ENCODE measurements at regions not wholly inside any gene's neighbourhood (a gene's known extent, or its start where the extent isn't known, plus 50 kb on each side); places are given as distances from the start of the nearest gene placed in this dataset.

GRCh38 chr15:77824361-77825251 is 191.9 kb upstream of the LINGO1 start (continued):
- TF ChIP-seq, protein P1, sequence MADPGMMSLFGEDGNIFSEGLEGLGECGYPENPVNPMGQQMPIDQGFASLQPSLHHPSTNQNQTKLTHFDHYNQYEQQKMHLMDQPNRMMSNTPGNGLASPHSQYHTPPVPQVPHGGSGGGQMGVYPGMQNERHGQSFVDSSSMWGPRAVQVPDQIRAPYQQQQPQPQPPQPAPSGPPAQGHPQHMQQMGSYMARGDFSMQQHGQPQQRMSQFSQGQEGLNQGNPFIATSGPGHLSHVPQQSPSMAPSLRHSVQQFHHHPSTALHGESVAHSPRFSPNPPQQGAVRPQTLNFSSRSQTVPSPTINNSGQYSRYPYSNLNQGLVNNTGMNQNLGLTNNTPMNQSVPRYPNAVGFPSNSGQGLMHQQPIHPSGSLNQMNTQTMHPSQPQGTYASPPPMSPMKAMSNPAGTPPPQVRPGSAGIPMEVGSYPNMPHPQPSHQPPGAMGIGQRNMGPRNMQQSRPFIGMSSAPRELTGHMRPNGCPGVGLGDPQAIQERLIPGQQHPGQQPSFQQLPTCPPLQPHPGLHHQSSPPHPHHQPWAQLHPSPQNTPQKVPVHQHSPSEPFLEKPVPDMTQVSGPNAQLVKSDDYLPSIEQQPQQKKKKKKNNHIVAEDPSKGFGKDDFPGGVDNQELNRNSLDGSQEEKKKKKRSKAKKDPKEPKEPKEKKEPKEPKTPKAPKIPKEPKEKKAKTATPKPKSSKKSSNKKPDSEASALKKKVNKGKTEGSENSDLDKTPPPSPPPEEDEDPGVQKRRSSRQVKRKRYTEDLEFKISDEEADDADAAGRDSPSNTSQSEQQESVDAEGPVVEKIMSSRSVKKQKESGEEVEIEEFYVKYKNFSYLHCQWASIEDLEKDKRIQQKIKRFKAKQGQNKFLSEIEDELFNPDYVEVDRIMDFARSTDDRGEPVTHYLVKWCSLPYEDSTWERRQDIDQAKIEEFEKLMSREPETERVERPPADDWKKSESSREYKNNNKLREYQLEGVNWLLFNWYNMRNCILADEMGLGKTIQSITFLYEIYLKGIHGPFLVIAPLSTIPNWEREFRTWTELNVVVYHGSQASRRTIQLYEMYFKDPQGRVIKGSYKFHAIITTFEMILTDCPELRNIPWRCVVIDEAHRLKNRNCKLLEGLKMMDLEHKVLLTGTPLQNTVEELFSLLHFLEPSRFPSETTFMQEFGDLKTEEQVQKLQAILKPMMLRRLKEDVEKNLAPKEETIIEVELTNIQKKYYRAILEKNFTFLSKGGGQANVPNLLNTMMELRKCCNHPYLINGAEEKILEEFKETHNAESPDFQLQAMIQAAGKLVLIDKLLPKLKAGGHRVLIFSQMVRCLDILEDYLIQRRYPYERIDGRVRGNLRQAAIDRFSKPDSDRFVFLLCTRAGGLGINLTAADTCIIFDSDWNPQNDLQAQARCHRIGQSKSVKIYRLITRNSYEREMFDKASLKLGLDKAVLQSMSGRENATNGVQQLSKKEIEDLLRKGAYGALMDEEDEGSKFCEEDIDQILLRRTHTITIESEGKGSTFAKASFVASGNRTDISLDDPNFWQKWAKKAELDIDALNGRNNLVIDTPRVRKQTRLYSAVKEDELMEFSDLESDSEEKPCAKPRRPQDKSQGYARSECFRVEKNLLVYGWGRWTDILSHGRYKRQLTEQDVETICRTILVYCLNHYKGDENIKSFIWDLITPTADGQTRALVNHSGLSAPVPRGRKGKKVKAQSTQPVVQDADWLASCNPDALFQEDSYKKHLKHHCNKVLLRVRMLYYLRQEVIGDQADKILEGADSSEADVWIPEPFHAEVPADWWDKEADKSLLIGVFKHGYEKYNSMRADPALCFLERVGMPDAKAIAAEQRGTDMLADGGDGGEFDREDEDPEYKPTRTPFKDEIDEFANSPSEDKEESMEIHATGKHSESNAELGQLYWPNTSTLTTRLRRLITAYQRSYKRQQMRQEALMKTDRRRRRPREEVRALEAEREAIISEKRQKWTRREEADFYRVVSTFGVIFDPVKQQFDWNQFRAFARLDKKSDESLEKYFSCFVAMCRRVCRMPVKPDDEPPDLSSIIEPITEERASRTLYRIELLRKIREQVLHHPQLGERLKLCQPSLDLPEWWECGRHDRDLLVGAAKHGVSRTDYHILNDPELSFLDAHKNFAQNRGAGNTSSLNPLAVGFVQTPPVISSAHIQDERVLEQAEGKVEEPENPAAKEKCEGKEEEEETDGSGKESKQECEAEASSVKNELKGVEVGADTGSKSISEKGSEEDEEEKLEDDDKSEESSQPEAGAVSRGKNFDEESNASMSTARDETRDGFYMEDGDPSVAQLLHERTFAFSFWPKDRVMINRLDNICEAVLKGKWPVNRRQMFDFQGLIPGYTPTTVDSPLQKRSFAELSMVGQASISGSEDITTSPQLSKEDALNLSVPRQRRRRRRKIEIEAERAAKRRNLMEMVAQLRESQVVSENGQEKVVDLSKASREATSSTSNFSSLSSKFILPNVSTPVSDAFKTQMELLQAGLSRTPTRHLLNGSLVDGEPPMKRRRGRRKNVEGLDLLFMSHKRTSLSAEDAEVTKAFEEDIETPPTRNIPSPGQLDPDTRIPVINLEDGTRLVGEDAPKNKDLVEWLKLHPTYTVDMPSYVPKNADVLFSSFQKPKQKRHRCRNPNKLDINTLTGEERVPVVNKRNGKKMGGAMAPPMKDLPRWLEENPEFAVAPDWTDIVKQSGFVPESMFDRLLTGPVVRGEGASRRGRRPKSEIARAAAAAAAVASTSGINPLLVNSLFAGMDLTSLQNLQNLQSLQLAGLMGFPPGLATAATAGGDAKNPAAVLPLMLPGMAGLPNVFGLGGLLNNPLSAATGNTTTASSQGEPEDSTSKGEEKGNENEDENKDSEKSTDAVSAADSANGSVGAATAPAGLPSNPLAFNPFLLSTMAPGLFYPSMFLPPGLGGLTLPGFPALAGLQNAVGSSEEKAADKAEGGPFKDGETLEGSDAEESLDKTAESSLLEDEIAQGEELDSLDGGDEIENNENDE (IDR thresholded peaks at IDR 0.05; ENCODE audit: insufficient replicate concordance, low read length): no peak
- TF ChIP-seq NANOG (IDR thresholded peaks at IDR 0.05; ENCODE audit: insufficient read depth, low read depth, low read length, poor library complexity, severe bottlenecking): no peak
- TF ChIP-seq MAFK (IDR thresholded peaks at IDR 0.05; ENCODE audit: low read depth, low read length): no peak
- TF ChIP-seq NRF1 (IDR thresholded peaks at IDR 0.05; ENCODE audit: low read depth, low read length): no peak
- TF ChIP-seq YY1 (IDR thresholded peaks at IDR 0.05; ENCODE audit: low read depth, low read length): no peak

Data from H1 (cell line).